ENCODE measurements at regions not wholly inside any gene's neighbourhood (a gene's known extent, or its start where the extent isn't known, plus 50 kb on each side); places are given as distances from the start of the nearest gene placed in this dataset.

- TF ChIP-seq TBP (IDR thresholded peaks at IDR 0.05; ENCODE audit: low read depth, low read length) (no peak), HDAC2 (IDR thresholded peaks at IDR 0.05; ENCODE audit: borderline replicate concordance in 1 of 2, low read depth in 2 of 2, low read length in 2 of 2) (no peak), SP1 (IDR thresholded peaks at IDR 0.05; ENCODE audit: low read depth, low read length) (no peak), TAF7 (optimal IDR thresholded peaks at IDR 0.05; ENCODE audit: borderline replicate concordance, low read depth, low read length) (no peak), ASH2L (IDR thresholded peaks at IDR 0.05; ENCODE audit: low read length) (peak; percentile 66)
These were observed 58.2 kb upstream of the ZNF157 start (continued) for GRCh38 chrX:47311932-47312774.
